K562 (cell line): ENCODE measurements at regions not wholly inside any gene's neighbourhood (a gene's known extent, or its start where the extent isn't known, plus 50 kb on each side); places are given as distances from the start of the nearest gene placed in this dataset.

Source experiments
- ATAC-seq: fragments of 200-7000 bp; cut with Tn5 transposase; 3 replicates; pipeline ENCODE4 v1.9.1; 2020; ENCODE audit warnings: moderate library complexity
- BruUV-seq: library from RNA; stranded (reverse); fragments of 400-500 nt; replicated peaks from 2 replicates; lab custom pipeline; 2021; lab: Mats Ljungman, UMichigan
- CTCF ChIA-PET: fragments of 300-600 bp; formaldehyde crosslinking; extraction: SDS; loops from one replicate; lab custom pipeline; 2021; ENCODE audit warnings: low intra/inter-chr PET ratio; lab: Yijun Ruan, JAX
- POLR2A ChIA-PET: fragments of 300-600, 350-650 bp; sonication (Branson Sonifier 250); formaldehyde crosslinking; extraction: SDS; loops from one replicate; lab custom pipeline; 2021; ENCODE audit warnings: antibody characterized with exemption, inconsistent platforms; lab: Yijun Ruan, JAX
- DNase-seq, 4 experiments: peaks; one replicate each; pipeline versions ENCODE4 v3.0.0 to v3.0.0-alpha.2; 2011 to 2018; ENCODE audit warnings: low spot score in 3 of 4, mixed read lengths in 3 of 4; ENCODE audit errors: extremely low read depth in 1 of 4
- FAIRE-seq: peaks from 2 replicates; lab custom pipeline; 2011; peaks lifted over from hg19 to GRCh38; lab: Jason Lieb, UNC
- H2AFZ ChIP-seq: 2 replicates; pipeline ENCODE4 v1.6.0; 2011; ENCODE audit warnings: low read depth, low read length, control low read depth, inconsistent platforms
- H3K27ac ChIP-seq: fragments of 200-600 bp; 3 replicates; pipeline ENCODE4 v1.8.0; 2011; ENCODE audit warnings: low read depth, mild to moderate bottlenecking, control low read depth, inconsistent platforms, low read length, moderate library complexity, mixed read lengths; ENCODE audit errors: extremely low read depth
- H3K27me3 ChIP-seq, 2 experiments: fragments of 300-600 bp in 1 of 2; 2 replicates in 1 of 2; 3 replicates in 1 of 2; pipeline versions ENCODE4 v1.6.0 to v1.8.0; 2011; ENCODE audit warnings: inconsistent platforms in 2 of 2, low read length in 2 of 2, mild to moderate bottlenecking in 1 of 2, mixed read lengths in 1 of 2, moderate library complexity in 1 of 2; ENCODE audit not compliant: control insufficient read depth in 2 of 2, insufficient read depth in 2 of 2
- H3K36me3 ChIP-seq: fragments of 300-600 bp; 3 replicates; pipeline ENCODE4 v1.8.0; 2011; ENCODE audit warnings: mild to moderate bottlenecking, low read length, inconsistent platforms; ENCODE audit not compliant: control insufficient read depth, insufficient read depth
- H3K4me1 ChIP-seq, 2 experiments: fragments of 200-600 bp in 1 of 2; replicated peaks in 1 of 2; 2 replicates in 1 of 2; 3 replicates in 1 of 2; pipeline versions ENCODE4 v1.5.1 to v1.8.0; 2011; ENCODE audit warnings: inconsistent platforms in 2 of 2, low read length in 2 of 2, mild to moderate bottlenecking in 1 of 2, mixed read lengths in 1 of 2, moderate library complexity in 1 of 2; ENCODE audit not compliant: control insufficient read depth in 2 of 2, insufficient read depth in 2 of 2
- H3K4me2 ChIP-seq: 2 replicates; pipeline ENCODE4 v1.6.1; 2011; ENCODE audit warnings: low read length, control low read depth, inconsistent platforms, mixed read lengths; ENCODE audit not compliant: insufficient read depth
- H3K4me3 ChIP-seq: fragments of 200-600 bp; sonication (generic), shearing (Covaris generic); 2 replicates; pipeline ENCODE4 v1.5.1; 2016; ENCODE audit warnings: control low read depth, inconsistent platforms
- H3K79me2 ChIP-seq: fragments of 200-600 bp; 3 replicates; pipeline ENCODE4 v1.8.0; 2011; ENCODE audit warnings: low read length, inconsistent platforms; ENCODE audit not compliant: control insufficient read depth, insufficient read depth
- H3K9ac ChIP-seq, 2 experiments: 2 replicates each; pipeline versions ENCODE4 v1.6.0 to v1.6.1; 2011; ENCODE audit warnings: low read depth in 2 of 2, low read length in 2 of 2, control low read depth in 1 of 2, inconsistent platforms in 1 of 2, mild to moderate bottlenecking in 1 of 2, mixed read lengths in 1 of 2; ENCODE audit not compliant: insufficient read depth in 1 of 2
- H3K9me1 ChIP-seq: one replicate; pipeline ENCODE4 v1.6.0; 2011; ENCODE audit warnings: inconsistent platforms, mild to moderate bottlenecking, low read length, moderate library complexity; ENCODE audit not compliant: control insufficient read depth, insufficient read depth
- H3K9me3 ChIP-seq: replicated peaks from 2 replicates; pipeline ENCODE4 v1.5.1; 2011; ENCODE audit warnings: low read depth, low read length, inconsistent platforms; ENCODE audit not compliant: control insufficient read depth, insufficient read depth
- H4K20me1 ChIP-seq: replicated peaks from 2 replicates; pipeline ENCODE4 v1.6.1; 2011; ENCODE audit warnings: low read length, inconsistent platforms, mixed read lengths; ENCODE audit not compliant: control insufficient read depth, insufficient read depth
- BACH1 ChIP-seq: fragments of 200-800 bp; sonication (Bioruptor generic); IDR thresholded peaks from 2 replicates; pipeline ENCODE4 v1.6.1; 2016; ENCODE audit warnings: missing genetic modification characterization, missing compliant biosample characterization
- CBX8 ChIP-seq: fragments of 200-600 bp; sonication (generic); IDR thresholded peaks from 2 replicates; pipeline ENCODE4 v1.6.1; 2012; ENCODE audit warnings: borderline replicate concordance, mixed run types, low read depth, mild to moderate bottlenecking, moderate library complexity, mixed read lengths, low read length, control low read depth, inconsistent platforms; ENCODE audit not compliant: poor library complexity, severe bottlenecking; ENCODE audit errors: extremely low read depth
- FOXJ2 ChIP-seq: fragments of 200-800 bp; sonication (Bioruptor generic); IDR thresholded peaks from 2 replicates; pipeline ENCODE4 v1.6.1; 2016; ENCODE audit warnings: missing genetic modification characterization, missing compliant biosample characterization
- KLF10 ChIP-seq: fragments of 250-450 bp; sonication (Bioruptor Pico); IDR thresholded peaks from 2 replicates; pipeline ENCODE4 v1.6.1; 2021; ENCODE audit warnings: matching md5 sums
- MCM2 ChIP-seq: fragments of 450-650 bp; IDR thresholded peaks from 2 replicates; pipeline ENCODE4 v1.6.1; 2017; ENCODE audit warnings: low read depth, mild to moderate bottlenecking
- NONO ChIP-seq, 2 experiments: fragments of 200-400 bp in 1 of 2; fragments of 450-650 bp in 1 of 2; formaldehyde crosslinking in 1 of 2; IDR thresholded peaks; 2 replicates each; pipeline ENCODE4 v1.6.1; 2017; ENCODE audit warnings: low read depth in 2 of 2, mild to moderate bottlenecking in 2 of 2, moderate library complexity in 2 of 2, low read length in 1 of 2
- POU5F1 ChIP-seq: fragments of 150-350 bp; IDR thresholded peaks from 2 replicates; pipeline ENCODE4 v1.6.1; 2014; ENCODE audit warnings: borderline replicate concordance, low read length, low read depth, mild to moderate bottlenecking; ENCODE audit not compliant: partially characterized antibody
- RBBP5 ChIP-seq: fragments of 200-600 bp; sonication (generic); IDR thresholded peaks from 2 replicates; pipeline ENCODE4 v1.6.1; 2012; ENCODE audit warnings: borderline replicate concordance, mild to moderate bottlenecking, low read length, control low read depth, inconsistent platforms; ENCODE audit not compliant: insufficient read depth, poor library complexity, severe bottlenecking
- RBM39 ChIP-seq: fragments of 200-400 bp; formaldehyde crosslinking; optimal IDR thresholded peaks from 2 replicates; pipeline ENCODE3; 2018; ENCODE audit warnings: low read depth, low read length
- RFX7 ChIP-seq: fragments of 250-450 bp; sonication (Bioruptor Pico); IDR thresholded peaks from 2 replicates; pipeline ENCODE4 v1.5.1; 2021; ENCODE audit warnings: mild to moderate bottlenecking
- SIX5 ChIP-seq, 2 experiments: IDR thresholded peaks; 2 replicates each; pipeline ENCODE4 v1.6.1; 2011; ENCODE audit warnings: low read length in 2 of 2, borderline replicate concordance in 1 of 2, low read depth in 1 of 2, mild to moderate bottlenecking in 1 of 2, moderate library complexity in 1 of 2; ENCODE audit not compliant: insufficient read depth in 1 of 2
- SPI1 ChIP-seq: IDR thresholded peaks from 2 replicates; pipeline ENCODE4 v1.6.1; 2011; ENCODE audit warnings: low read depth, low read length, control low read depth, borderline replicate concordance
- STAG1 ChIP-seq: sonication (generic); formaldehyde crosslinking; IDR thresholded peaks from 2 replicates; pipeline ENCODE4 v1.5.0; 2020; ENCODE audit warnings: missing genetic modification reagents, borderline replicate concordance
- SUPT5H ChIP-seq: fragments of 450-650 bp; IDR thresholded peaks from 2 replicates; pipeline ENCODE4 v1.6.1; 2016
- USF2 ChIP-seq: sonication (generic); formaldehyde crosslinking; IDR thresholded peaks from 2 replicates; pipeline ENCODE4 v1.5.0; 2020; ENCODE audit warnings: missing genetic modification reagents
- ZC3H4 ChIP-seq: sonication (generic); formaldehyde crosslinking; IDR thresholded peaks from 2 replicates; pipeline ENCODE4 v1.9.0; 2021; ENCODE audit warnings: missing genetic modification reagents, borderline replicate concordance
- ZNF124 ChIP-seq: sonication (generic); formaldehyde crosslinking; IDR thresholded peaks from 2 replicates; pipeline ENCODE4 v1.8.1; 2022; ENCODE audit warnings: missing genetic modification reagents
- ZNF224 ChIP-seq: sonication (generic); formaldehyde crosslinking; IDR thresholded peaks from 2 replicates; pipeline ENCODE4 v1.8.0; 2022; ENCODE audit warnings: mild to moderate bottlenecking, missing genetic modification reagents
- ZNF408 ChIP-seq: fragments of 250-450 bp; sonication (Bioruptor Pico); IDR thresholded peaks from 2 replicates; pipeline ENCODE4 v1.4.0; 2020; ENCODE audit warnings: low read depth, mild to moderate bottlenecking, moderate library complexity
- ZNF668 ChIP-seq: fragments of 250-450 bp; sonication (Bioruptor Pico); IDR thresholded peaks from 2 replicates; pipeline ENCODE4 v1.8.0; 2022; ENCODE audit warnings: mild to moderate bottlenecking, inconsistent platforms
- ZNF766 ChIP-seq: fragments of 200-800 bp; sonication (Bioruptor generic); conservative IDR thresholded peaks from 2 replicates; pipeline ENCODE4 v1.6.1; 2016; ENCODE audit warnings: missing genetic modification characterization, missing compliant biosample characterization
- WGBS: fragments of 100-300 bp; shearing (Covaris generic); methylation state at CpG from one replicate; pipeline ENCODE4 v1.1.6; 2016; ENCODE audit warnings: low coverage, mixed read lengths; ENCODE audit not compliant: insufficient coverage; ENCODE audit errors: missing lambda C conversion rate; 5-methylcytosine and 5-hydroxymethylcytosine counted together
- in situ Hi-C: fragments of 300-500 bp; cut with MboI; formaldehyde crosslinking; loops from 4 replicates; pipeline ENCODE4 v1.15.0; 2018; ENCODE audit warnings: inconsistent platforms, mixed read lengths
- intact Hi-C: fragments of 100-400 bp; cut with micrococcal nuclease; formaldehyde crosslinking; loops from 2 replicates; pipeline ENCODE4 v1.14.2; 2022
- TF ChIP-seq, protein P1 (sequence below): fragments of 450-650 bp; formaldehyde crosslinking; IDR thresholded peaks from 2 replicates; pipeline ENCODE4 v1.4.0; 2020; ENCODE audit warnings: mild to moderate bottlenecking, moderate library complexity

DNA sequence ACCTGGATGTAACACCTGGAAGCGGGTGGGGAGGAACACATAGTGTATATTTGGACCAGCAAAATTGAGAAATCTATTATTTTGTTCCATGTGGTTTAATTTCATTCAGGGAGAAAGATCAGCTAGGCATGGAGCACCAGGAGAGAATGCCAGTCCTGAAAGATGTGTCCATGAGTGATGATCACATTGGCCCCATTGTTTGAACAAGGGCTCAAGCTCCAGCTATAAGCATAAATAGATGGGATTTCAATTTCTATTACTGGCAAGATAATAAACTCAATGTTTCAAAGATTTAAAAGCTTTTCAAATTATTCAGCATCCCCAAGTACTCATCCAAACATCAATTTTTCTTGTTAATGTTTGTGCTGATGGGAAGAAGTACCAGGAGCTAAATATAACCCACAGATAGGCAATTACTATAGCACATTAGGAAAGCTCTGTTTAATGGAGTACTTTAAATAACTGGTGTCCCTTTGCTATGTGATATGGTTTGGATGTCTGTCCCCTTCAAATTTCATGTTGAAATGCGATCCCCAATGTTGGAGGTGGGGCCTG is 275.3 kb upstream of the PHYHIPL start (continued):
- TF ChIP-seq RBM39: no peak
- TF ChIP-seq, protein P1, sequence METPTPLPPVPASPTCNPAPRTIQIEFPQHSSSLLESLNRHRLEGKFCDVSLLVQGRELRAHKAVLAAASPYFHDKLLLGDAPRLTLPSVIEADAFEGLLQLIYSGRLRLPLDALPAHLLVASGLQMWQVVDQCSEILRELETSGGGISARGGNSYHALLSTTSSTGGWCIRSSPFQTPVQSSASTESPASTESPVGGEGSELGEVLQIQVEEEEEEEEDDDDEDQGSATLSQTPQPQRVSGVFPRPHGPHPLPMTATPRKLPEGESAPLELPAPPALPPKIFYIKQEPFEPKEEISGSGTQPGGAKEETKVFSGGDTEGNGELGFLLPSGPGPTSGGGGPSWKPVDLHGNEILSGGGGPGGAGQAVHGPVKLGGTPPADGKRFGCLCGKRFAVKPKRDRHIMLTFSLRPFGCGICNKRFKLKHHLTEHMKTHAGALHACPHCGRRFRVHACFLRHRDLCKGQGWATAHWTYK (CRISPR knock-in tag): no peak
- no peak for TF ChIP-seq CBX8
- TF ChIP-seq SPI1: no peak
- TF ChIP-seq MCM2: no peak
- TF ChIP-seq SUPT5H: no peak

DNA sequence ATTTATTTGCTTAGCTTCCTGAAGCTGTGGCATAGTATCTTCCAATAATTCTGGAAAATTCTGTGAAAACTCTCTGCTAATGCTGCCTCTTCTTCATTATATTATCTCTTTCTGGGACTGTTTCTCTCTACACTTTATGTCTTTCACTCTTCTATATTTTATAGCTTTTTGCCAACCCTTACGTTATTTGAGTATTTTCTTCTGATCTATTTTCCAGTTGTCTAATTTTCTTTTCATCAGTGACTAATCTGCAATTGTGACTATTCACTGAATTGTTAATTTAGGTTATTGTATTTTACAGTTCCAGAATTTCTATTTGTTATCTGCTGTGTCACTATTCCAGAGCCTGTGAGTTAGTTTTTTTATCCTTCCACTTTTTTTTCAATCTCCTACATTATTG is 273.4 kb upstream of the PHYHIPL start:
- POLR2A ChIA-PET: no interaction called here
- no peak for ATAC-seq
- Histone ChIP-seq H3K4me3 (no peak overlapping the region), H3K27ac (no peak overlapping the region), H3K9ac (no peak overlapping the region), H3K36me3 (no peaks in the 10 kb centered on the region), H3K4me1 (no peaks in the 10 kb centered on the region), H4K20me1 (no peaks in the 10 kb centered on the region), H3K27me3 (no peaks in the 10 kb centered on the region), H3K79me2 (no peaks in the 10 kb centered on the region), H3K4me2 (no peak overlapping the region), H3K9me1 (no peaks in the 10 kb centered on the region), H2AFZ (no peak overlapping the region), H3K9me3 (no peaks in the 10 kb centered on the region)
- CTCF ChIA-PET: no interaction called here
- intact Hi-C loops (no loop called here), in situ Hi-C loops (no loop called here)
- BruUV-seq: no TSS peak
- no peak for FAIRE-seq
- DNase-seq: no peak
- WGBS: 0% methylated on average over 1 of the region's 1 CpG
- no peak for TF ChIP-seq STAG1 (CRISPR knock-in tag)
- no peak for TF ChIP-seq ZC3H4 (CRISPR knock-in tag)
- no peak for TF ChIP-seq KLF10 (CRISPR knock-in tag)
- no peak for TF ChIP-seq SIX5 (IDR thresholded peaks at IDR 0.05; ENCODE audit: borderline replicate concordance in 1 of 2, insufficient read depth in 1 of 2, low read depth in 1 of 2, low read length in 2 of 2)
- TF ChIP-seq RFX7 (CRISPR knock-in tag): no peak
- TF ChIP-seq ZNF224 (CRISPR knock-in tag): no peak
- no peak for TF ChIP-seq POU5F1
- TF ChIP-seq ZNF766: no peak
- no peak for TF ChIP-seq FOXJ2
- TF ChIP-seq RBBP5: no peak
- TF ChIP-seq ZNF408 (CRISPR knock-in tag): no peak
- no peak for TF ChIP-seq ZNF668 (CRISPR knock-in tag)
- TF ChIP-seq BACH1 (tag): no peak
- TF ChIP-seq USF2 (CRISPR knock-in tag): no peak
- no peak for TF ChIP-seq NONO (IDR thresholded peaks at IDR 0.05; ENCODE audit: low read depth in 2 of 2, low read length in 1 of 2)
- no peak for TF ChIP-seq ZNF124
